AG20443 (cell line): ENCODE measurements at regions not wholly inside any gene's neighbourhood (a gene's known extent, or its start where the extent isn't known, plus 50 kb on each side); places are given as distances from the start of the nearest gene placed in this dataset.
A peak's percentile ranks its signal among the peaks of the same experiment; 100 is the strongest.
"Not testable (repeated sequence)": the region's sequence is repeated elsewhere in the genome, so short reads cannot be mapped to it uniquely, and the experiment has no call there.

Experiments used
- DNase-seq: peaks from one replicate; pipeline ENCODE4 v3.0.0; 2012; ENCODE audit warnings: low spot score, mixed read lengths

- no peak for DNase-seq
Measured at GRCh38 chr13:83470133-83470797, 412.0 kb downstream of the SLITRK1 start.

DNA sequence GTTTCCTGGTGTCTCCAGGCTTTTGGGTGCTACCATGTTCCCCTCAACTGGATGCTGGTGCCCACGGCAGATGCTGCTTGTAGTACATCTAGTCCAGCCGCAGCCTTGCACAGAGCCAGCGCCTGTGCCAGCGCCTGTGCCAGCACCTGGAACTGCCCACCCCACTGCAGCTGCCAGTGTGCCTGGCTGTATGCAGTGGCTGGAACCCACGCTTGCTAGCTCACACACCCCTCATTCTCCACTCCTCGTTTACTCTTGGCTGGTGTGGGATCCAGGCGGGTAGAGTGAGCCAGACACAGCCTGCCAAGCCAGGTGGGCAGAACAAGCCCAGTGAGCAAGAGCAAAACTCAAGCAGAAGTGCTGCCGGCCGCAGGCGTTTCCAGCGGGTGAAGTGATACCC, 428.6 kb downstream of the SLITRK1 start:
- no peak for DNase-seq

GRCh38 chr13:83453300-83453699, 429.0 kb downstream of the SLITRK1 start:
- no peak for DNase-seq

- no peak for DNase-seq
Measured at GRCh38 chr13:83452292-83452950, 429.9 kb downstream of the SLITRK1 start.

GRCh38 chr13:83450591-83450990, 431.7 kb downstream of the SLITRK1 start:
- no peak for DNase-seq

DNA sequence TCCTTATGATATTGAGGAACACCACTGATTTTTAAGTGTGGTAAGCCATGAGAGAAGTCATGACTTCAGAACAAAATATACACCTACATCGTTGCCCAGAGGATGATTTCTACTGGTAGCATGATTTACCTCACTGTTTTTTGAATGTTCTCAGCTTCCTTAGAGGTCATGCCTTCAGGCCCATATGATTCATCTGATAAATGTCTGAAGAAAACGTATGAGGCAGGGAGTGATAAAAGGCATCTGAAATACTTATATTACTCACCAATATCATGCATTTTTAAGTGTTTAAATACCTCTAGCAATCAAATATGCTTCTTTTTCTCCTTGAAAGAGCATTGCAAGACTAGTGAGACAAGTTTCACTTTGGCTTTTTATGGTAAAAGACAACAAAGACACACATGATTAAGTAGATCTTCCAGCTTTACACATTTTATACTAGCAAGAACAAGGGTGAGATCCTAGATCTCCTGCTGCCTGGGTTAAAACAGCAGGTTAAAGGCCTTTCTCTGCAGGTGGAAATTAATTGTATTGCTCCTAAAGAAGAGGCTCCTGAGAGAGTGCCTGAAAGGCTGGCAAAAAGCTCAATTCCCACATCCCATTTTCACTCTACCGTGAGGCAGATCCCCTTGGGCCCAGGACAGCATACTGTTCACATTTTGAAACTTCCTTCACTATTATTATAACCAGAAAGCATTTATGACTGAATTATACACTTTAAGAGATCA, 432.4 kb downstream of the SLITRK1 start:
- DNase-seq: no peak

GRCh38 chr13:83440465-83440864, 441.8 kb downstream of the SLITRK1 start:
- no peak for DNase-seq

DNA sequence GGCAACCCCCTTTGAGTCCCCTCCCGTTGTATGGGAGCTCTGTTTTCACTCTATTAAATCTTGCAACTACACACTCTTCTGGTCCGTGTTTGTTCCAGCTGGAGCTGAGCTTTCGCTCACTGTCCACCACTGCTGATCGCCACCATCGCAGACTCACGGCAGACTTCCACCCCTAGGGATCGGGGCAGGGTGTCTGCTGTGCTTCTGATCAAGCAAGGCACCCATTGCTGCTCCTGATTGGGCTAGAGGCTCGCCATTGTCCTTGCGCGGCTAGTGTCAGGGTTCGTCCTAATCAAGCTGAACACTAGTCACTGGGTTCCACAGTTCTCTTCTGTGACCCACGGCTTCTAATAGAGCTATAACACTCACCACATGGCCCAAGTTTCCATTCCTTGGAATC, 442.8 kb downstream of the SLITRK1 start:
- DNase-seq: not testable (repeated sequence)

GRCh38 chr13:83423861-83424260, 458.4 kb downstream of the SLITRK1 start:
- no peak for DNase-seq

DNA sequence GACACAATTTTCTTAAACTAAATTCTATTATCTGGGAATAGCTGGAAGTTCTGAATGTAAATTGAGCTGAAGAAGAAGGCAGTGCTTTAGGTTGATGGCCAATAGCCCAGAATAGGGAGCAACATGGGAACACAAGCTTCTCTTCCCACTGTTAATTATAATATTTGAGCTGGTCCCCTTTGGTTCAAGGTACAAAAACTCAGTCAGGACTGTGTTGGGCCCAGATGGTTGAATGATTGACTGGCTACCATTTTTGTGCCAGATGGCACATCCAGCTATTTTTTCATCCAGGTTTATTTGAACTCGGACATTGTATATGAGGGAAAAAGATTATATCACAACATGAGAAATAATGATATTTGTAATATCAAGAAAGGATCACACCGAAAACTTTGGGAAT, 458.9 kb downstream of the SLITRK1 start:
- DNase-seq: no peak

GRCh38 chr13:83414393-83414792, 467.9 kb downstream of the SLITRK1 start:
- DNase-seq: no peak

DNA sequence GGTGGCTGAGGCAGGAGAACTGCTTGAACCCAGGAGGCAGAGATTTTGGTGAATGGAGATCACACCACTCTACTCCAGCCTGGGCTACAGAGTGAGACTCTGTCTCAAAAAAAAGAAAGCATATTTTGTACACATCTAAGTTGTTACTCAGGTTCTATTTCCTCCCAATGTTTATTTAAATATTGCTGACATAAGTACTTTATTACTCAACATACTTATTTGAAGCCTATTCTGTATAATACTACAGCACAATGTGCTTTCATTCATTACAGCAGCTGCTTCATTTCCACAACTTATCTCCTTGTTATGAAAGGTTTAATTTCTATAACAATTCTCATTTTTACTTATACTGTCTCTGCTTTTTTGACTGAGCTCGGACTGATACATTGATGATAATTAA, 495.7 kb downstream of the SLITRK1 start:
- no peak for DNase-seq

DNA sequence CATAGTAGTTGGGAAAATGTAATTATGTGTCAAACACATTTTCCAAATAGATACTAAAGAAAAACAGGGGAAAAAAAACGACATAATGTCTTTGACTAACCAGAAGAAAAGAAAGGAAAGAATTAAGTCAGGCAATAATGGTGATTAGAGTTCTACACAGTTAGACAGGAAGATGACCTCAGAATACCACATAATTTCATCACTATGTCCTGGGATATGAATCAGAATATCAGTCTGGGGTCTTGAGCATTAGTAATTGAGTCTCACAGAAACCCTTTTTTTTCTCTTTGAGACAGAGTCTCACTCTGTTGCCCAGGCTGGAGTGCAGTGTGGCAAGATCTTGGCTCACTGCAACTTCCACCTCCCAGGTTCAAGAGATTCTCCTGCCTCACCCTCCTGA, 503.4 kb downstream of the SLITRK1 start:
- no peak for DNase-seq

DNA sequence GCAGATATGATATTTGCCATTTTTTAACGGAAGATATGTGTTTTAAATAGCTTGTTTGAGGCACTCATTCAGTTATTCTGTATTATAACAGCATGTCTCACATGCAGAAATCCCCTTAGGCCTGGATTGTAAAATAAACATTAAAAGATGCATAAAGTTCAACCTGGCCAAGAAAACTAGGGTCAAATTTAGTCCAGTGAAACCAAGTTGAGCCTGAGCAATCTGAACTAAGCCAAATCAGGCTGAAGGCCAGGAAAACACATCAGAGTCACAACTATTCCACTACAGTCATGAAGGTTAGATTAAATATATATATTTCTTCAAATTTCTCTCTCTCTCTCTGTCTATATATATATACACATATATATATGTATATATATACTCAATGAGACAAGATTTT, 504.8 kb downstream of the SLITRK1 start:
- no peak for DNase-seq

- DNase-seq: no peak
Measured at GRCh38 chr13:83372786-83373185, 509.5 kb downstream of the SLITRK1 start.

- no peak for DNase-seq
Measured at GRCh38 chr13:83365723-83366122, 516.6 kb downstream of the SLITRK1 start.

GRCh38 chr13:83355041-83355440, 527.2 kb downstream of the SLITRK1 start:
- DNase-seq: no peak

DNA sequence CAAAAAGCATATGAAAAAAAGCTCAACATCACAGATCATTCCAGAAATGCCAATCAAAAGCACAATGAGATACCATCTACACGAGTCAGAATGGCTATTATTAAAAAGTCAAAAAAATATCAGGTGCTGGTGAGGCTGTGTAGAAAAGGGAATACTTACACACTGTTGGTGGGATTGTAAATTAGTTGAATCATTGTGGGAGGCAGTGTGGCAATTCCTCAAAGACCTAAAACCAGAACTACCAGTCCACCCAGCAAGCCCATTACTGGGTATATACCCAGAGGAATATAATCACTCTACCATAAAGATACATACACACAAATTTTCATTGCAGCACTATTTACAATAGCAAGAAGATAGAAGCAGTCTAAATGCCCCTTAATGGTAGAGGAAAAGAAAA, 529.9 kb downstream of the SLITRK1 start:
- DNase-seq: no peak

DNA sequence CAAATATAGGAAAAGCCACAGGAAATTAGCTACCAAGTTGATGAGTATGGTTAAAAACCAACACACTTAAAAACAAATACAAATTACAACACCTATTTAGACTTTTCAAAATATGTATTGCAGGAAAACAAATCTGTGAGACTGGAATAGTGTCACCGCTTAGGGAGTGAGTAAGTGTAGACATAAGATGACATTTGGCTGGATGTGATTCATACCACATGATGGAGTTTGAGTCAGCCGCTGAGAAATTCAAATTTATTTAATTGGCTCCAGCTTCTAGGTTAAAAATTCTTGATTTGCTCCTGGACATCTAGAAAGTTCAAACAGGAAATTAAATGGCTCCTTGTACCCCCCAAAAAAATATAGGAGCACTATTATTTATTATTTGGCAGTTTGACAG, 531.7 kb downstream of the SLITRK1 start:
- peak; percentile 5 for DNase-seq

DNA sequence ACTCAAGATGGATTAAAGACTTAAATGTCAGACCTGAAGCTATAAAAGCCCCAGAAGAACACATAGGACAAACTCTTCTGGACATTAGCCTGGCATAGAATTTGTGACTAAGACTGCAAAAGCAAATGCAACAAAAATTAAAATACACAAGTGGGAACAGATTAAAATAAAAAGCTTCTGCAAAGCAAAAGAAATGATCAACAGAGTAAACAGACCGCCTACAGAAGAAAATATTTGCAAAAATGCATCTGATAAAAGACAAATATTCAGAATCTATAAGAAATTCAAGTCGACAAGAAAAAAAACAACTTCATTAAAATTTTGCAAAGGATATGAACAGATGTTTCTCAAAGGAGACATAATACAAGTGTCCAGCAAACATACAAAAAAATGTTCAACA, 537.8 kb downstream of the SLITRK1 start:
- no peak for DNase-seq

- DNase-seq: no peak
Measured at GRCh38 chr13:83340170-83340569, 542.1 kb downstream of the SLITRK1 start.

- DNase-seq: no peak
Measured at GRCh38 chr13:83333614-83334388, 548.5 kb downstream of the SLITRK1 start.

GRCh38 chr13:83332751-83333150, 549.5 kb downstream of the SLITRK1 start:
- DNase-seq: no peak
